ENCODE measurements at regions not wholly inside any gene's neighbourhood (a gene's known extent, or its start where the extent isn't known, plus 50 kb on each side); places are given as distances from the start of the nearest gene placed in this dataset.
A peak's percentile ranks its signal among the peaks of the same experiment; 100 is the strongest.
"Not testable (repeated sequence)": the region's sequence is repeated elsewhere in the genome, so short reads cannot be mapped to it uniquely, and the experiment has no call there.

- no peak for FAIRE-seq
- H3K9me3 ChIP-seq (ENCODE audit: control insufficient read depth in 2 of 3, insufficient read depth in 1 of 3, low read length in 3 of 3), result no peaks in the 10 kb centered on the region
- DNase-seq, result peak in 4 of 5 donors; percentile 53 to 72 (median 64)
- no peak overlapping the region for H3K27ac ChIP-seq (ENCODE audit: low read depth in 2 of 2, low read length in 2 of 2)
- no peak overlapping the region for H3K4me3 ChIP-seq (ENCODE audit: low read length in 3 of 3)
- no peak overlapping the region for H3K9ac ChIP-seq (ENCODE audit: low read length in 3 of 3)
- no peaks in the 10 kb centered on the region for H3K27me3 ChIP-seq (ENCODE audit: control insufficient read depth, insufficient read depth, low read length)
- H3K4me1 ChIP-seq (ENCODE audit: control insufficient read depth in 2 of 3, insufficient read depth in 2 of 3, low read depth in 1 of 3, low read length in 3 of 3), result no peaks in the 10 kb centered on the region
- H3K36me3 ChIP-seq (ENCODE audit: control insufficient read depth in 2 of 3, insufficient read depth in 3 of 3, low read length in 3 of 3), result no peaks in the 10 kb centered on the region
- TF ChIP-seq CTCF (IDR thresholded peaks at IDR 0.05; ENCODE audit: borderline replicate concordance, extremely low read depth, insufficient read depth), result no peak
- intact Hi-C loops (cut with DNase I), result no loop called here
These were observed 365.3 kb upstream of the PROX1 start for GRCh38 chr1:213622365-213623063.

- DNase-seq (no peak), FAIRE-seq (no peak)
- Histone ChIP-seq H3K9ac (ENCODE audit: low read length in 3 of 3) (no peak overlapping the region), H3K36me3 (ENCODE audit: control insufficient read depth in 2 of 3, insufficient read depth in 3 of 3, low read length in 3 of 3) (no peaks in the 10 kb centered on the region), H3K27ac (ENCODE audit: low read depth in 2 of 2, low read length in 2 of 2) (no peak overlapping the region), H3K4me3 (ENCODE audit: low read length in 3 of 3) (no peak overlapping the region), H3K27me3 (ENCODE audit: control insufficient read depth, insufficient read depth, low read length) (no peaks in the 10 kb centered on the region), H3K4me1 (ENCODE audit: control insufficient read depth in 2 of 3, insufficient read depth in 2 of 3, low read depth in 1 of 3, low read length in 3 of 3) (no peaks in the 10 kb centered on the region), H3K9me3 (ENCODE audit: control insufficient read depth in 2 of 3, insufficient read depth in 1 of 3, low read length in 3 of 3) (no peaks in the 10 kb centered on the region)
- intact Hi-C loops (cut with DNase I), result no loop called here
- TF ChIP-seq CTCF (IDR thresholded peaks at IDR 0.05; ENCODE audit: borderline replicate concordance, extremely low read depth, insufficient read depth), result no peak
These were observed 364.6 kb upstream of the PROX1 start for GRCh38 chr1:213623064-213623581.

GRCh38 chr1:213623862-213624261, 363.9 kb upstream of the PROX1 start:
- DNase-seq (no peak), FAIRE-seq (no peak)
- H3K27ac ChIP-seq (ENCODE audit: low read depth in 2 of 2, low read length in 2 of 2), result no peak overlapping the region
- H3K9me3 ChIP-seq (ENCODE audit: control insufficient read depth in 2 of 3, insufficient read depth in 1 of 3, low read length in 3 of 3), result no peaks in the 10 kb centered on the region
- no peak overlapping the region for H3K9ac ChIP-seq (ENCODE audit: low read length in 3 of 3)
- intact Hi-C loops (cut with DNase I), result no loop called here
- no peaks in the 10 kb centered on the region for H3K27me3 ChIP-seq (ENCODE audit: control insufficient read depth, insufficient read depth, low read length)
- no peaks in the 10 kb centered on the region for H3K4me1 ChIP-seq (ENCODE audit: control insufficient read depth in 2 of 3, insufficient read depth in 2 of 3, low read depth in 1 of 3, low read length in 3 of 3)
- TF ChIP-seq CTCF (IDR thresholded peaks at IDR 0.05; ENCODE audit: borderline replicate concordance, extremely low read depth, insufficient read depth), result no peak
- no peak overlapping the region for H3K4me3 ChIP-seq (ENCODE audit: low read length in 3 of 3)
- no peaks in the 10 kb centered on the region for H3K36me3 ChIP-seq (ENCODE audit: control insufficient read depth in 2 of 3, insufficient read depth in 3 of 3, low read length in 3 of 3)

GRCh38 chr1:213636778-213637177, 351.0 kb upstream of the PROX1 start:
- intact Hi-C loops (cut with DNase I); DNase-seq; H3K27ac ChIP-seq (ENCODE audit: low read depth in 2 of 2, low read length in 2 of 2); FAIRE-seq; H3K36me3 ChIP-seq (ENCODE audit: control insufficient read depth in 2 of 3, insufficient read depth in 3 of 3, low read length in 3 of 3); H3K27me3 ChIP-seq (ENCODE audit: control insufficient read depth, insufficient read depth, low read length); H3K4me1 ChIP-seq (ENCODE audit: control insufficient read depth in 2 of 3, insufficient read depth in 2 of 3, low read depth in 1 of 3, low read length in 3 of 3); H3K4me3 ChIP-seq (ENCODE audit: low read length in 3 of 3); H3K9ac ChIP-seq (ENCODE audit: low read length in 3 of 3); H3K9me3 ChIP-seq (ENCODE audit: control insufficient read depth in 2 of 3, insufficient read depth in 1 of 3, low read length in 3 of 3): not testable (repeated sequence)

Data from kidney (tissue), 13 donors.